ENCODE measurements at regions not wholly inside any gene's neighbourhood (a gene's known extent, or its start where the extent isn't known, plus 50 kb on each side); places are given as distances from the start of the nearest gene placed in this dataset.
"Not testable (repeated sequence)": the region's sequence is repeated elsewhere in the genome, so short reads cannot be mapped to it uniquely, and the experiment has no call there.

GRCh38 chr3:177889652-177890358 is 646.4 kb upstream of the KCNMB2 start:
- H3K36me3 ChIP-seq: no peaks in the 10 kb centered on the region
- H3K27me3 ChIP-seq: no peaks in the 10 kb centered on the region
- no peak for TF ChIP-seq CTCF (IDR thresholded peaks at IDR 0.05)
- H3K27ac ChIP-seq: no peak overlapping the region
- no peaks in the 10 kb centered on the region for H3K9me3 ChIP-seq
- no peak overlapping the region for H3K4me3 ChIP-seq
- DNase-seq (ENCODE audit: low spot score): no peak
- H3K4me1 ChIP-seq: no peaks in the 10 kb centered on the region

GRCh38 chr3:177890359-177890683 is 645.9 kb upstream of the KCNMB2 start:
- no peak for DNase-seq (ENCODE audit: low spot score)
- no peaks in the 10 kb centered on the region for H3K4me1 ChIP-seq
- H3K27ac ChIP-seq: no peak overlapping the region
- H3K27me3 ChIP-seq: no peaks in the 10 kb centered on the region
- no peak overlapping the region for H3K4me3 ChIP-seq
- no peak for TF ChIP-seq CTCF (IDR thresholded peaks at IDR 0.05)
- H3K9me3 ChIP-seq: no peaks in the 10 kb centered on the region
- H3K36me3 ChIP-seq: no peaks in the 10 kb centered on the region

GRCh38 chr3:177891569-177891968 is 644.7 kb upstream of the KCNMB2 start:
- DNase-seq (ENCODE audit: low spot score); H3K27me3 ChIP-seq; H3K4me3 ChIP-seq; H3K27ac ChIP-seq; H3K4me1 ChIP-seq; H3K36me3 ChIP-seq; H3K9me3 ChIP-seq: not testable (repeated sequence)

- no peak for DNase-seq (ENCODE audit: low spot score)
- Histone ChIP-seq H3K4me1 (no peaks in the 10 kb centered on the region), H3K4me3 (no peak overlapping the region), H3K36me3 (no peaks in the 10 kb centered on the region), H3K27ac (no peak overlapping the region), H3K27me3 (no peaks in the 10 kb centered on the region), H3K9me3 (peaks cover 0 to 14% of the 10 kb centered on the region in 2 donors)
- peak in 1 of 2 donors; percentile 28 for TF ChIP-seq CTCF (IDR thresholded peaks at IDR 0.05)
Measured at GRCh38 chr3:177893331-177893730, 642.9 kb upstream of the KCNMB2 start.

GRCh38 chr3:177894081-177894728 is 642.0 kb upstream of the KCNMB2 start:
- no peaks in the 10 kb centered on the region for H3K4me1 ChIP-seq
- no peaks in the 10 kb centered on the region for H3K36me3 ChIP-seq
- no peak for TF ChIP-seq CTCF (IDR thresholded peaks at IDR 0.05)
- H3K9me3 ChIP-seq: peaks cover 4 to 22% of the 10 kb centered on the region in 2 donors
- H3K4me3 ChIP-seq: no peak overlapping the region
- DNase-seq (ENCODE audit: low spot score): no peak
- no peak overlapping the region for H3K27ac ChIP-seq
- no peaks in the 10 kb centered on the region for H3K27me3 ChIP-seq

GRCh38 chr3:177898185-177898584 is 638.1 kb upstream of the KCNMB2 start:
- no peak for TF ChIP-seq CTCF (IDR thresholded peaks at IDR 0.05)
- Histone ChIP-seq H3K4me1 (no peaks in the 10 kb centered on the region), H3K27ac (no peak overlapping the region), H3K27me3 (no peaks in the 10 kb centered on the region), H3K36me3 (no peaks in the 10 kb centered on the region), H3K4me3 (no peak overlapping the region), H3K9me3 (peaks cover 7 to 44% of the 10 kb centered on the region in 2 donors)
- DNase-seq (ENCODE audit: low spot score): no peak
